ENCODE measurements at regions not wholly inside any gene's neighbourhood (a gene's known extent, or its start where the extent isn't known, plus 50 kb on each side); places are given as distances from the start of the nearest gene placed in this dataset.
"Not testable (repeated sequence)": the region's sequence is repeated elsewhere in the genome, so short reads cannot be mapped to it uniquely, and the experiment has no call there.

- Histone ChIP-seq H3K27ac (ENCODE audit: insufficient read depth in 1 of 2, low read depth in 1 of 2, low read length in 2 of 2, poor library complexity in 1 of 2, severe bottlenecking in 2 of 2) (no peak overlapping the region), H3K4me1 (ENCODE audit: control extremely low read depth in 1 of 4, control insufficient read depth in 4 of 4, insufficient read depth in 4 of 4, low read length in 3 of 4) (no peaks in the 10 kb centered on the region), H3K36me3 (ENCODE audit: control insufficient read depth in 4 of 4, insufficient read depth in 4 of 4, low read length in 3 of 4) (no peaks in the 10 kb centered on the region), H3K9me3 (ENCODE audit: control extremely low read depth in 1 of 5, control insufficient read depth in 4 of 5, insufficient read depth in 2 of 5, low read depth in 1 of 5, low read length in 4 of 5) (peaks cover 0 to 6% (median 2%) of the 10 kb centered on the region in 5 experiments), H3K4me3 (ENCODE audit: control insufficient read depth in 1 of 7, extremely low read depth in 1 of 7, insufficient read depth in 4 of 7, low read depth in 2 of 7, low read length in 6 of 7) (no peak overlapping the region), H3K27me3 (replicated peaks in 2 of 5; ENCODE audit: control insufficient read depth in 4 of 5, insufficient read depth in 5 of 5, low read length in 4 of 5) (no peaks in the 10 kb centered on the region)
- no peak for DNase-seq
- POLR2A ChIA-PET: no interaction called here
- CTCF ChIA-PET: no interaction called here
Measured at GRCh38 chr3:89889386-89889785, 782.0 kb downstream of the EPHA3 start.

- no peaks in the 10 kb centered on the region for H3K4me1 ChIP-seq (ENCODE audit: control extremely low read depth in 1 of 4, control insufficient read depth in 4 of 4, insufficient read depth in 4 of 4, low read length in 3 of 4)
- H3K27ac ChIP-seq (ENCODE audit: insufficient read depth in 1 of 2, low read depth in 1 of 2, low read length in 2 of 2, poor library complexity in 1 of 2, severe bottlenecking in 2 of 2): no peak overlapping the region
- no peaks in the 10 kb centered on the region for H3K27me3 ChIP-seq (replicated peaks in 2 of 5; ENCODE audit: control insufficient read depth in 4 of 5, insufficient read depth in 5 of 5, low read length in 4 of 5)
- no peak overlapping the region for H3K4me3 ChIP-seq (ENCODE audit: control insufficient read depth in 1 of 7, extremely low read depth in 1 of 7, insufficient read depth in 4 of 7, low read depth in 2 of 7, low read length in 6 of 7)
- POLR2A ChIA-PET: no interaction called here
- no peak for DNase-seq
- no peaks in the 10 kb centered on the region for H3K36me3 ChIP-seq (ENCODE audit: control insufficient read depth in 4 of 4, insufficient read depth in 4 of 4, low read length in 3 of 4)
- CTCF ChIA-PET: no interaction called here
- H3K9me3 ChIP-seq (ENCODE audit: control extremely low read depth in 1 of 5, control insufficient read depth in 4 of 5, insufficient read depth in 2 of 5, low read depth in 1 of 5, low read length in 4 of 5): peaks cover 0 to 6% (median 0%) of the 10 kb centered on the region in 5 experiments
Measured at GRCh38 chr3:89908711-89909213, 801.3 kb downstream of the EPHA3 start.

DNA sequence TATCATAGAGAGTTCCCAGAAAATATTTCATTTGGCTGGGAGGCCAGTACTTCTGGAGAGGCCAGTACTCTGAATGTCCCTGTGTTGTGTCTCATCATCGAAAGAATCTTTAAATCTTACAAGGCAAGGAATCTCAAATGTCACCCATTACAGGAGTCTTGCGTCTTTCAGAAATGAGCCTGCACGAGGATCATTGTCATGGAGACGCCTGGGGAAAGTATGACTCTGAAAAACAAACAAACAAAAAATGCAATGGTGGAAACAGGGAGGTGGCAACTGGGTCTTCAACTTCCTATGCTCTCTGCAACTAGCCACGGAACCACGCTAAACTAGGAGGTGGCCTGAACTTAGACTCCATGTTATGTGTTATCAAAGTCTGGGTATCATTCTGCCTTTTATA, 804.6 kb downstream of the EPHA3 start:
- WGBS (ENCODE audit: insufficient coverage): 94% methylated on average over 5 of the region's 6 CpGs
- Histone ChIP-seq H3K27ac (ENCODE audit: insufficient read depth in 1 of 2, low read depth in 1 of 2, low read length in 2 of 2, poor library complexity in 1 of 2, severe bottlenecking in 2 of 2) (no peak overlapping the region), H3K27me3 (replicated peaks in 2 of 5; ENCODE audit: control insufficient read depth in 4 of 5, insufficient read depth in 5 of 5, low read length in 4 of 5) (peaks cover 0 to 2% (median 0%) of the 10 kb centered on the region in 5 experiments), H3K4me1 (ENCODE audit: control extremely low read depth in 1 of 4, control insufficient read depth in 4 of 4, insufficient read depth in 4 of 4, low read length in 3 of 4) (no peaks in the 10 kb centered on the region), H3K36me3 (ENCODE audit: control insufficient read depth in 4 of 4, insufficient read depth in 4 of 4, low read length in 3 of 4) (no peaks in the 10 kb centered on the region), H3K9me3 (ENCODE audit: control extremely low read depth in 1 of 5, control insufficient read depth in 4 of 5, insufficient read depth in 2 of 5, low read depth in 1 of 5, low read length in 4 of 5) (no peaks in the 10 kb centered on the region), H3K4me3 (ENCODE audit: control insufficient read depth in 1 of 7, extremely low read depth in 1 of 7, insufficient read depth in 4 of 7, low read depth in 2 of 7, low read length in 6 of 7) (no peak overlapping the region)
- DNase-seq: no peak
- ChIA-PET POLR2A (no interaction called here), CTCF (no interaction called here)

- WGBS (ENCODE audit: insufficient coverage): no CpG with 5 or more reads among the region's 2 CpGs
- no peaks in the 10 kb centered on the region for H3K27me3 ChIP-seq (replicated peaks in 2 of 5; ENCODE audit: control insufficient read depth in 4 of 5, insufficient read depth in 5 of 5, low read length in 4 of 5)
- no peak overlapping the region for H3K4me3 ChIP-seq (ENCODE audit: control insufficient read depth in 1 of 7, extremely low read depth in 1 of 7, insufficient read depth in 4 of 7, low read depth in 2 of 7, low read length in 6 of 7)
- POLR2A ChIA-PET: no interaction called here
- no peaks in the 10 kb centered on the region for H3K36me3 ChIP-seq (ENCODE audit: control insufficient read depth in 4 of 4, insufficient read depth in 4 of 4, low read length in 3 of 4)
- H3K27ac ChIP-seq (ENCODE audit: insufficient read depth in 1 of 2, low read depth in 1 of 2, low read length in 2 of 2, poor library complexity in 1 of 2, severe bottlenecking in 2 of 2): no peak overlapping the region
- H3K9me3 ChIP-seq (ENCODE audit: control extremely low read depth in 1 of 5, control insufficient read depth in 4 of 5, insufficient read depth in 2 of 5, low read depth in 1 of 5, low read length in 4 of 5): no peaks in the 10 kb centered on the region
- no peaks in the 10 kb centered on the region for H3K4me1 ChIP-seq (ENCODE audit: control extremely low read depth in 1 of 4, control insufficient read depth in 4 of 4, insufficient read depth in 4 of 4, low read length in 3 of 4)
- CTCF ChIA-PET: no interaction called here
- no peak for DNase-seq
Measured at GRCh38 chr3:89923921-89924610, 816.6 kb downstream of the EPHA3 start.

DNA sequence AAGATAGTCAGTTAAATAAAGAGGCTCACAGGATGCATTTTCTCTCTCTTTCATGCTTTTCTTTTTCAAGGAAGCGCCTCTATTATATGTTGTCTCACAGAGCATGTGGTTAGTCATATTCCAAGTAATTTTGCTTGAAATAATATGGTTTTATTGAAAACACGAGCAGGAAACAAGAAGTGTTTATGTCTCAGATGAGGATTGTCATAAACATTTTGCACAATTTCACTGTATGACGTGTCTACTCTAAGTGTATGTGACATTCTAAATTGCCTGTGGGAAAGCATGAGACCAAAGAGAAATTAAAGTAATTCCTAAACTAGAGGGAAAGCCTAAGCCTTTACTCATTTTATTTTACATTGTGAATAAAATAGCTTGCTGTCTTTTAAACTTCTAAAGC, 818.6 kb downstream of the EPHA3 start:
- Histone ChIP-seq H3K4me3 (ENCODE audit: control insufficient read depth in 1 of 7, extremely low read depth in 1 of 7, insufficient read depth in 4 of 7, low read depth in 2 of 7, low read length in 6 of 7) (no peak overlapping the region), H3K27ac (ENCODE audit: insufficient read depth in 1 of 2, low read depth in 1 of 2, low read length in 2 of 2, poor library complexity in 1 of 2, severe bottlenecking in 2 of 2) (no peak overlapping the region), H3K9me3 (ENCODE audit: control extremely low read depth in 1 of 5, control insufficient read depth in 4 of 5, insufficient read depth in 2 of 5, low read depth in 1 of 5, low read length in 4 of 5) (no peaks in the 10 kb centered on the region), H3K36me3 (ENCODE audit: control insufficient read depth in 4 of 4, insufficient read depth in 4 of 4, low read length in 3 of 4) (no peaks in the 10 kb centered on the region), H3K27me3 (replicated peaks in 2 of 5; ENCODE audit: control insufficient read depth in 4 of 5, insufficient read depth in 5 of 5, low read length in 4 of 5) (no peaks in the 10 kb centered on the region), H3K4me1 (ENCODE audit: control extremely low read depth in 1 of 4, control insufficient read depth in 4 of 4, insufficient read depth in 4 of 4, low read length in 3 of 4) (no peaks in the 10 kb centered on the region)
- 100% methylated on average over 1 of the region's 3 CpGs for WGBS (ENCODE audit: insufficient coverage)
- no peak for DNase-seq
- POLR2A ChIA-PET: no interaction called here
- CTCF ChIA-PET: no interaction called here

DNA sequence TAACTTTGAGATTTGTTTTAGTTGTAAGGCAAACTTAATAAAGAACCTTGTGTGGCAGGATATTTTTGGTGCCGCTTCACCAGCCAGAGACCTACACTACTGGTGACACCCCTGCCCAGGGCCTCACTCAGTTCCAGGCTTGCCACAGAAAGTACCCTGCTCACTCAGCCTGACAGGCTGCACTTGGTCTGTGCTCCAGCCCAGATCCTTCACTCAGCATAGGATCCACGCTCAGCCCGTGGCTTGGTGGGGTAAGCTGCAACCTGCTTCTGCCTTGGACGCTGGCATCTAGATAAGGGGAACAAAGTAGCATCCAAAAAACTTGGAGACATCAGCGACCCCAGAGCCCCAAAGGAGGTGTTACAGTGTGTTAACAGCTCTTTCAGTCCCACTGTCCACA, 825.5 kb downstream of the EPHA3 start:
- Histone ChIP-seq H3K9me3 (ENCODE audit: control extremely low read depth in 1 of 5, control insufficient read depth in 4 of 5, insufficient read depth in 2 of 5, low read depth in 1 of 5, low read length in 4 of 5) (peaks cover 0 to 5% (median 0%) of the 10 kb centered on the region in 5 experiments), H3K36me3 (ENCODE audit: control insufficient read depth in 4 of 4, insufficient read depth in 4 of 4, low read length in 3 of 4) (no peaks in the 10 kb centered on the region), H3K27me3 (replicated peaks in 2 of 5; ENCODE audit: control insufficient read depth in 4 of 5, insufficient read depth in 5 of 5, low read length in 4 of 5) (no peaks in the 10 kb centered on the region), H3K4me1 (ENCODE audit: control extremely low read depth in 1 of 4, control insufficient read depth in 4 of 4, insufficient read depth in 4 of 4, low read length in 3 of 4) (no peaks in the 10 kb centered on the region), H3K4me3 (ENCODE audit: control insufficient read depth in 1 of 7, extremely low read depth in 1 of 7, insufficient read depth in 4 of 7, low read depth in 2 of 7, low read length in 6 of 7) (no peak overlapping the region), H3K27ac (ENCODE audit: insufficient read depth in 1 of 2, low read depth in 1 of 2, low read length in 2 of 2, poor library complexity in 1 of 2, severe bottlenecking in 2 of 2) (no peak overlapping the region)
- ChIA-PET CTCF (no interaction called here), POLR2A (interaction anchor here (0.6 kb wide), 1 partner anchor 234 kb away, joined by 4 read pairs; no protein-coding TSS in a partner anchor)
- WGBS (ENCODE audit: insufficient coverage): 97% methylated on average over 5 of the region's 5 CpGs
- no peak for DNase-seq

DNA sequence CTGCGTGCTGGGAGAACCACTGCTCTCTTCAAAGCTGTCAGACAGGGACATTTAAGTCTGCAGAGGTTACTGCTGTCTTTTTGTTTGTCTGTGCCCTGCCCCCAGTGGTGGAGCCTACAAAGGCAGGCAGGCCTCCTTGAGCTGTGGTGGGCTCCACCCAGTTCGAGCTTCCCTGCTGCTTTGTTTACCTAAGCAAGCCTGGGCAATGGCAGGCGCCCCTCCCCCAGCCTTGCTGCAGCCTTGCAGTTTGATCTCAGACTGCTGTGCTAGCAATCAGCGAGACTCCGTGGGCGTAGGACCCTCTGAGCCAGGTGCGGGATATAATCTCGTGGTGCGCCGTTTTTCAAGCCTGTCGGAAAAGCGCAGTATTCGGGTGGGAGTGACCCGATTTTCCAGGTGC, 837.0 kb downstream of the EPHA3 start:
- POLR2A ChIA-PET; H3K36me3 ChIP-seq (ENCODE audit: control insufficient read depth in 4 of 4, insufficient read depth in 4 of 4, low read length in 3 of 4); CTCF ChIA-PET; H3K27ac ChIP-seq (ENCODE audit: insufficient read depth in 1 of 2, low read depth in 1 of 2, low read length in 2 of 2, poor library complexity in 1 of 2, severe bottlenecking in 2 of 2); H3K27me3 ChIP-seq (replicated peaks in 2 of 5; ENCODE audit: control insufficient read depth in 4 of 5, insufficient read depth in 5 of 5, low read length in 4 of 5); H3K4me1 ChIP-seq (ENCODE audit: control extremely low read depth in 1 of 4, control insufficient read depth in 4 of 4, insufficient read depth in 4 of 4, low read length in 3 of 4); H3K4me3 ChIP-seq (ENCODE audit: control insufficient read depth in 1 of 7, extremely low read depth in 1 of 7, insufficient read depth in 4 of 7, low read depth in 2 of 7, low read length in 6 of 7); DNase-seq; H3K9me3 ChIP-seq (ENCODE audit: control extremely low read depth in 1 of 5, control insufficient read depth in 4 of 5, insufficient read depth in 2 of 5, low read depth in 1 of 5, low read length in 4 of 5): not testable (repeated sequence)
- no CpG with 5 or more reads among the region's 14 CpGs for WGBS (ENCODE audit: insufficient coverage)

All from common myeloid progenitor, CD34-positive (primary cell).